ENCODE measurements at regions not wholly inside any gene's neighbourhood (a gene's known extent, or its start where the extent isn't known, plus 50 kb on each side); places are given as distances from the start of the nearest gene placed in this dataset.

- no peak overlapping the region for H3K4me3 ChIP-seq (replicated peaks in 1 of 2; ENCODE audit: low read depth in 2 of 2, low read length in 2 of 2)
- no peak for TF ChIP-seq CTCF (IDR thresholded peaks at IDR 0.05; ENCODE audit: low read depth, low read length)
- no peak for DNase-seq (ENCODE audit: low read depth in 2 of 2)
Observed at GRCh38 chr3:21269882-21270281, 481.1 kb downstream of the ZNF385D start.

GRCh38 chr3:21260507-21260906, 490.5 kb downstream of the ZNF385D start:
- no peak for DNase-seq (ENCODE audit: low read depth in 2 of 2)
- TF ChIP-seq CTCF (IDR thresholded peaks at IDR 0.05; ENCODE audit: low read depth, low read length) = no peak
- no peak overlapping the region for H3K4me3 ChIP-seq (replicated peaks in 1 of 2; ENCODE audit: low read depth in 2 of 2, low read length in 2 of 2)

GRCh38 chr3:21259896-21260295, 491.1 kb downstream of the ZNF385D start:
- DNase-seq (ENCODE audit: low read depth in 2 of 2) = peak in 1 of 2 donors; percentile 30
- TF ChIP-seq CTCF (IDR thresholded peaks at IDR 0.05; ENCODE audit: low read depth, low read length) = no peak
- H3K4me3 ChIP-seq (replicated peaks in 1 of 2; ENCODE audit: low read depth in 2 of 2, low read length in 2 of 2) = no peak overlapping the region

- peak in 1 of 2 donors; percentile 40 for DNase-seq (ENCODE audit: low read depth in 2 of 2)
- TF ChIP-seq CTCF (IDR thresholded peaks at IDR 0.05; ENCODE audit: low read depth, low read length) = no peak
- no peak overlapping the region for H3K4me3 ChIP-seq (replicated peaks in 1 of 2; ENCODE audit: low read depth in 2 of 2, low read length in 2 of 2)
Observed at GRCh38 chr3:21256932-21257331, 494.1 kb downstream of the ZNF385D start.

- no peak for DNase-seq (ENCODE audit: low read depth in 2 of 2)
- H3K4me3 ChIP-seq (replicated peaks in 1 of 2; ENCODE audit: low read depth in 2 of 2, low read length in 2 of 2) = no peak overlapping the region
- no peak for TF ChIP-seq CTCF (IDR thresholded peaks at IDR 0.05; ENCODE audit: low read depth, low read length)
Observed at GRCh38 chr3:21238661-21239060, 512.3 kb downstream of the ZNF385D start.

GRCh38 chr3:21237638-21238037, 513.4 kb downstream of the ZNF385D start:
- TF ChIP-seq CTCF (IDR thresholded peaks at IDR 0.05; ENCODE audit: low read depth, low read length) = no peak
- no peak overlapping the region for H3K4me3 ChIP-seq (replicated peaks in 1 of 2; ENCODE audit: low read depth in 2 of 2, low read length in 2 of 2)
- DNase-seq (ENCODE audit: low read depth in 2 of 2) = no peak

- TF ChIP-seq CTCF (IDR thresholded peaks at IDR 0.05; ENCODE audit: low read depth, low read length) = no peak
- DNase-seq (ENCODE audit: low read depth in 2 of 2) = no peak
- no peak overlapping the region for H3K4me3 ChIP-seq (replicated peaks in 1 of 2; ENCODE audit: low read depth in 2 of 2, low read length in 2 of 2)
Observed at GRCh38 chr3:21235491-21235890, 515.5 kb downstream of the ZNF385D start.

Measured in cardiac fibroblast (primary cell).